Endothelial cell of umbilical vein (primary cell): ENCODE measurements at regions not wholly inside any gene's neighbourhood (a gene's known extent, or its start where the extent isn't known, plus 50 kb on each side); places are given as distances from the start of the nearest gene placed in this dataset.

ENCODE experiments used
- CTCF ChIP-seq, 2 donors: IDR thresholded peaks; 1 replicate in 1 of 2; 2 replicates in 1 of 2; pipeline ENCODE4 v1.5.1; 2011; ENCODE audit warnings: low read length in 2 of 2, mild to moderate bottlenecking in 2 of 2, moderate library complexity in 2 of 2, control low read depth in 1 of 2, inconsistent platforms in 1 of 2, low read depth in 1 of 2; ENCODE audit not compliant: insufficient read depth in 1 of 2; ENCODE audit errors: extremely low read depth in 1 of 2
- FOS ChIP-seq: IDR thresholded peaks from 2 replicates; pipeline ENCODE4 v1.6.1; 2011; ENCODE audit warnings: mild to moderate bottlenecking, low read length, moderate library complexity, borderline replicate concordance; ENCODE audit not compliant: insufficient read depth
- POLR2A ChIP-seq: IDR thresholded peaks from 2 replicates; pipeline ENCODE4 v1.6.1; 2012; ENCODE audit warnings: low read depth, mild to moderate bottlenecking, control low read depth, low read length
- POLR2AphosphoS5 ChIP-seq: IDR thresholded peaks from 2 replicates; pipeline ENCODE4 v1.6.1; 2012; ENCODE audit warnings: low read depth, mild to moderate bottlenecking, control low read depth, low read length, moderate library complexity; ENCODE audit not compliant: insufficient read depth

- TF ChIP-seq CTCF (IDR thresholded peaks at IDR 0.05; ENCODE audit: extremely low read depth in 1 of 2, insufficient read depth in 1 of 2, low read depth in 1 of 2, low read length in 2 of 2) = no peak
- TF ChIP-seq POLR2A = no peak
- no peak for TF ChIP-seq FOS
- TF ChIP-seq POLR2AphosphoS5 = no peak
Observed at GRCh38 chr1:222286011-222286410, 261.9 kb downstream of the HHIPL2 start.
